ENCODE measurements at regions not wholly inside any gene's neighbourhood (a gene's known extent, or its start where the extent isn't known, plus 50 kb on each side); places are given as distances from the start of the nearest gene placed in this dataset.

DNA sequence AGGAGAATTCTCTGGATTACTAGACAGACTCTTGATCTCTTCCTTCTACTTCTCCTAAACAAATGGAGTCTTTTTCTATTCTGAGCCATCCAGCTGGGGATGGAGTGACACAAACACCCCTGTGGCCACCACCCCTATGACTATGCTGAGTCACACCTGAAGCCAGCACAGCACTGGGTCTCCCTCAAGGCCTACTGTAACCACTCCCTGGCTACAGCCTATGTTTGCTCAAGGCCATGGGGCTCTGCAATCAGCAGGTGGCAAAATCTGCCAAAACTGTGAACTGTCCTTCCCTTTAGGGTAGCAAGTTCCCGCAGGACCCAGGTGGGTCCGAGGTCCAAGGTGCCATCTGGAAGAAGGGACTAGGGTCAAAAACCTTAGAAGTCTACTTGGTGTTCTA lies 132.3 kb downstream of the TINAG start:
- Histone ChIP-seq H3K27me3 (ENCODE audit: control insufficient read depth, insufficient read depth, low read length) (no peaks in the 10 kb centered on the region), H3K4me3 (ENCODE audit: low read depth, low read length) (no peak overlapping the region), H3K36me3 (ENCODE audit: control insufficient read depth, insufficient read depth, low read length) (no peaks in the 10 kb centered on the region)
- FAIRE-seq = no peak
- TF ChIP-seq, protein P1, sequence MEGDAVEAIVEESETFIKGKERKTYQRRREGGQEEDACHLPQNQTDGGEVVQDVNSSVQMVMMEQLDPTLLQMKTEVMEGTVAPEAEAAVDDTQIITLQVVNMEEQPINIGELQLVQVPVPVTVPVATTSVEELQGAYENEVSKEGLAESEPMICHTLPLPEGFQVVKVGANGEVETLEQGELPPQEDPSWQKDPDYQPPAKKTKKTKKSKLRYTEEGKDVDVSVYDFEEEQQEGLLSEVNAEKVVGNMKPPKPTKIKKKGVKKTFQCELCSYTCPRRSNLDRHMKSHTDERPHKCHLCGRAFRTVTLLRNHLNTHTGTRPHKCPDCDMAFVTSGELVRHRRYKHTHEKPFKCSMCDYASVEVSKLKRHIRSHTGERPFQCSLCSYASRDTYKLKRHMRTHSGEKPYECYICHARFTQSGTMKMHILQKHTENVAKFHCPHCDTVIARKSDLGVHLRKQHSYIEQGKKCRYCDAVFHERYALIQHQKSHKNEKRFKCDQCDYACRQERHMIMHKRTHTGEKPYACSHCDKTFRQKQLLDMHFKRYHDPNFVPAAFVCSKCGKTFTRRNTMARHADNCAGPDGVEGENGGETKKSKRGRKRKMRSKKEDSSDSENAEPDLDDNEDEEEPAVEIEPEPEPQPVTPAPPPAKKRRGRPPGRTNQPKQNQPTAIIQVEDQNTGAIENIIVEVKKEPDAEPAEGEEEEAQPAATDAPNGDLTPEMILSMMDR (IDR thresholded peaks at IDR 0.05; ENCODE audit: insufficient read depth, low read length, severe bottlenecking) = no peak
- DNase-seq (ENCODE audit: low read depth) = no peak

DNA sequence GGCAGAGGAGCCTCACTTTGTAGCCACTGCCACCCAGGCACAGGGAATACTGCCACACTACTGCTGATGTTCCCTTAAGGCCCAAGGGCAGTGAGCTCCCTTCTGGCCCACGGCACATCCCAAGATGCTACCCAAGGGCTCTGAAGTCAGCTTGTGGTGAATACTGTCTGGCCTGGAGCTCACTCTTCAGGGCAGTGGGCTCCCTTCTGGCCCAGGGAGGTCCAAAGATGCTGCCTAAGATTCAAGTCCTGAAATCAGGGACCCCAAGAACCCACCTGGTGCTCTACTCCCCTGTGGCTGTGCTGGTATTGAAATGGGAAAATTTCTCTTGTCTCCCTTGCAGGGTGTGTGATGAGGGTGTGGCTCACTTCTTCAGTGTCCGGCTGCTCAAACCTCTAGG lies 132.8 kb downstream of the TINAG start:
- no peaks in the 10 kb centered on the region for H3K27me3 ChIP-seq (ENCODE audit: control insufficient read depth, insufficient read depth, low read length)
- no peak overlapping the region for H3K4me3 ChIP-seq (ENCODE audit: low read depth, low read length)
- TF ChIP-seq, protein P1 (IDR thresholded peaks at IDR 0.05; ENCODE audit: insufficient read depth, low read length, severe bottlenecking) = no peak
- FAIRE-seq = no peak
- no peak for DNase-seq (ENCODE audit: low read depth)
- H3K36me3 ChIP-seq (ENCODE audit: control insufficient read depth, insufficient read depth, low read length) = no peaks in the 10 kb centered on the region

DNA sequence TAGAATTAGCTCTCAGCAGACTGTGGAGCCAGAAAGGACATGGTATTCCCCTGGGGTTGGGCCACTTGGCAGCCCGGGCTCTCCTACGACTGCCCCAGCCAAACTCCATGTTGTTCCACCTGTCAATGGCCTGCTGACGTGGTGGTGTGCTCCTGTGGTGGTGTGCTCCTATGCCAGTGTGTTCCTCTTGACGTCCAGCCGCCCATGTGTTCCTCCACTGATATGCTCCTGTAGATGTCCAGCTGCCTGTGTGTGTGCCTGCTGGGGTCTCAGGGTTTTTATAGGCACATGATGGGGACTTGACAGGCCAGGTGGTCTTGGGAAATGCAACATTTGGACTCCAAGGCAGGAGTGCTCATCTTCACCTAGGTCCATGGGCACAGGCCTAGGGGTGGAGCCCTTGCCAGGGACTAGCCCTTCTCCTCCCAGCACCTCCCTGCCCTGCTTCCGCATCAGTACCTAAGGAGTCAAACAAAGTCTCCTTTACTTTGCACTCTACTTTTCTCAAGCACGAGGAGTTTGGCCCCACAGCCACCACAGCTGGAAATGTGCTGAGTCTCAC lies 133.5 kb downstream of the TINAG start:
- Histone ChIP-seq H3K36me3 (ENCODE audit: control insufficient read depth, insufficient read depth, low read length) (no peaks in the 10 kb centered on the region), H3K4me3 (ENCODE audit: low read depth, low read length) (no peak overlapping the region), H3K27me3 (ENCODE audit: control insufficient read depth, insufficient read depth, low read length) (no peaks in the 10 kb centered on the region)
- FAIRE-seq (no peak), DNase-seq (ENCODE audit: low read depth) (no peak)
- TF ChIP-seq, protein P1 (IDR thresholded peaks at IDR 0.05; ENCODE audit: insufficient read depth, low read length, severe bottlenecking) = no peak

DNA sequence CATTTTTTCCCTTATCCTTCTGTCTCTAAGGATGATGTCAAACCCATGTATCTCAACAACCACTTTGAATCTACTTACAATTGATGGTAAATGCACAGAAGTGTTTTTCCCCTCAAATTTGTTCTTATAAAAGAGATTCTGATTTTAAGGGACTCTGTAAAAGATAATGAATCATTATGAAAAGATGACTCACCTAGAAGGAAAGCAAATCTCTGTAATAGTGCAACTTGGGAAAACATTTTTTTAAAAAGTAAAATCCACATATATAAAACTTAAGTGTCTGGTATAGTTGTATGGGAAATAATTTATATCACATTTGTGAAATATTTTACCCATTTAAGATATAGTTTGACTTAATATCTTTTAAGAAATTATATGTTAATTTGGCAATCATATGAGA lies 137.0 kb downstream of the TINAG start:
- H3K27me3 ChIP-seq (ENCODE audit: control insufficient read depth, insufficient read depth, low read length) = no peaks in the 10 kb centered on the region
- peak; percentile 38 for DNase-seq (ENCODE audit: low read depth)
- H3K4me3 ChIP-seq (ENCODE audit: low read depth, low read length) = no peak overlapping the region
- TF ChIP-seq, protein P1 (IDR thresholded peaks at IDR 0.05; ENCODE audit: insufficient read depth, low read length, severe bottlenecking) = no peak
- no peak for FAIRE-seq
- H3K36me3 ChIP-seq (ENCODE audit: control insufficient read depth, insufficient read depth, low read length) = no peaks in the 10 kb centered on the region

DNA sequence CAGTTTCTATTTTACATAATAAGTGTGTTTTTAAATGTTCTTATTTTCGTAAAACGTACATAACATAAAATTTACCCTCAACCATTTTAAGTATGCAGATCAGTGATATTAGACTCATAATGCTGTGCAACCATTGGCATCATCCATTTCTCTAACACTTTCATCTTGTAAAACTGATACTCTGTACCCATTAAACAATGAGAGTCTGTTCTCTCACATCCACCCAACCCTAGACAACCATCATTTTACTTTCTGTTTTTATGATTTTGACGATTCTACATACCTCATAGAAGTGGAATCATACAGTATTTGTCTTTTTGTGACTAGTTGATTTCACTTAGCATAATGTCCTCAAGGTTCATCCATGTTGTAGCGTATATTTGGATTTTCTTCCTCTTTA lies 140.4 kb downstream of the TINAG start:
- no peaks in the 10 kb centered on the region for H3K27me3 ChIP-seq (ENCODE audit: control insufficient read depth, insufficient read depth, low read length)
- no peaks in the 10 kb centered on the region for H3K36me3 ChIP-seq (ENCODE audit: control insufficient read depth, insufficient read depth, low read length)
- FAIRE-seq = no peak
- H3K4me3 ChIP-seq (ENCODE audit: low read depth, low read length) = no peak overlapping the region
- no peak for DNase-seq (ENCODE audit: low read depth)
- TF ChIP-seq, protein P1 (IDR thresholded peaks at IDR 0.05; ENCODE audit: insufficient read depth, low read length, severe bottlenecking) = no peak

DNA sequence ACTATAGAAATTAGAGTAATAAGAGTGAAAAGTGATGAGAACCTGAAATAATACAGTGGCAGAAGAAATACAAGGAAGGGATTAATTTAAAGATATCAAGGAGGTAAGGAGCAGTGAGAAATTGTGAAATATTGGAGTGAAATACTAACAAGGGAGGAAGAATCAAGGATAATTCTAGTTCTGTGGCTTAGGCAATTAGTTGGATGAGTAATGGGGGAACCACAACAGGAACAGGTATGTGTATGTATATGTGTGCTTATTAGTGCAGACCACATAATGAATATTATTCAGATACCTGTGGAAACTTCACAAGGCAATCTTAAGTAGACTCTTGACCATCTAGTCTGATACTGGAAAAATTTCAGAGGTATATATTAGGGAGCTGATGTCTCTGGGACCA lies 143.3 kb downstream of the TINAG start:
- Histone ChIP-seq H3K27me3 (ENCODE audit: control insufficient read depth, insufficient read depth, low read length) (no peaks in the 10 kb centered on the region), H3K36me3 (ENCODE audit: control insufficient read depth, insufficient read depth, low read length) (no peaks in the 10 kb centered on the region), H3K4me3 (ENCODE audit: low read depth, low read length) (no peak overlapping the region)
- TF ChIP-seq, protein P1 (IDR thresholded peaks at IDR 0.05; ENCODE audit: insufficient read depth, low read length, severe bottlenecking) = no peak
- DNase-seq (ENCODE audit: low read depth) = peak; percentile 44
- FAIRE-seq = no peak

All from bronchial epithelial cell (primary cell).